ENCODE measurements at regions not wholly inside any gene's neighbourhood (a gene's known extent, or its start where the extent isn't known, plus 50 kb on each side); places are given as distances from the start of the nearest gene placed in this dataset.
A peak's percentile ranks its signal among the peaks of the same experiment; 100 is the strongest.

DNA sequence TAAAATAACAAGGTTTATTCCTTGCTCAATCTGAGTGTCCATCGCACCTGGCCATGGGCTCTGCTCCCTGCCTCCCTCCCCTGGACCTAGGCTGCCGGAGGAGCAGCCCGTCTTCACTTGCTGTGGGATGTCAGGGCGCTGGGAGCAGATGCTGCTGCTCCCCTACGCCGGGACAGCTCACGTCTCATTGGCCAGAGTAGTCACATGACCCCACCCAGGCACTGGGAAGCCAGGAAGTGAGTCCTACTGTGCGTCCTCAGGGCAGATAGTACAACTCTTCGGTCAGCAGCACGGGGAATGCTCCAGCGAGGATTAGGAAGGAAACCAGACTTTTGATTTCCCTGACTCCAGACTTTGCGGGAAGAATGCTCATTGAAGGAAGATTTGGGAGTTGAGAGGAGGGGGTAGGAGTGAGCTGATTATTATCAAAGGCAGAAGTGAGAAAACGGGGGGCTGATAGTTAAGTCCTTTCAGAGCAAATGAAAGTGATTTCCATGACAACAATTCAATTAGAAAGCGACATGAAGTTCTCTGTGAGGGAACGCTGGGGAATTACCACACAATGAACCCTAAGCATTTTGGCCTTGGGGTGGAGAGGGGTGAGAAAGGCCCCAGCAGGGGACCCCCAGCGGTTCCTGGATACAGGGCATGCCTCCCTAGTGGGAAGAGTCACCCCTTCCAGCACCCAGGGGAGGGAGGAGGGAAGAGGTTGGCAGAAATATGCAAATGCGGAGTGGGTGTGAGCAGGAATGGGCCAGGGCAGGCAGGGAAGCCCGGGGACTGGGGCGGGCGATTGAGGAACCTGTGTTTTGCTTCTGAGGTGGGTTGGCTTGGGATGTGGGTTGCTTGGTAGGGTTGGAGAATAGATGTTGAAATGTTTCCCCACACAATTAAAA lies 215.5 kb downstream of the AACS start:
- no peak overlapping the region for H2BK120ac ChIP-seq (ENCODE audit: low read depth, low read length, poor library complexity, severe bottlenecking)
- peak; percentile 97 for DNase-seq
- no peak overlapping the region for H3K56ac ChIP-seq (ENCODE audit: insufficient read length, low read depth, low read length)
- H3K23me2 ChIP-seq (ENCODE audit: insufficient read length, low read depth, low read length, poor library complexity, severe bottlenecking): no peaks in the 10 kb centered on the region
- H2BK15ac ChIP-seq (ENCODE audit: low read depth, low read length): no peak overlapping the region
- H4K5ac ChIP-seq (ENCODE audit: insufficient read length, low read depth, low read length): no peak overlapping the region
- H3K4me3 Mint-ChIP-seq: peak overlapping the region; percentile 67 to 72
- peak overlapping the region; percentile 85 to 98 (median 98) for H3K27ac Mint-ChIP-seq
- peaks cover 4% of the 10 kb centered on the region; the same call in 1 of the 2 replicates for H3K4me1 ChIP-seq (ENCODE audit: insufficient read depth, low read length)
- no peak overlapping the region for H3K9ac ChIP-seq (ENCODE audit: extremely low read depth, insufficient read length, low read length)
- peaks cover 2% of the 10 kb centered on the region for H4K20me1 ChIP-seq (ENCODE audit: control insufficient read depth, insufficient read depth, insufficient read length)
- H3K27me3 Mint-ChIP-seq (ENCODE audit: low read depth): peaks cover 23% of the 10 kb centered on the region
- no peaks in the 10 kb centered on the region for H3K79me2 ChIP-seq (ENCODE audit: insufficient read depth, low read length)
- H3K4me1 Mint-ChIP-seq: peaks cover 18 to 22% of the 10 kb centered on the region in 2 experiments
- TF ChIP-seq, protein P1, sequence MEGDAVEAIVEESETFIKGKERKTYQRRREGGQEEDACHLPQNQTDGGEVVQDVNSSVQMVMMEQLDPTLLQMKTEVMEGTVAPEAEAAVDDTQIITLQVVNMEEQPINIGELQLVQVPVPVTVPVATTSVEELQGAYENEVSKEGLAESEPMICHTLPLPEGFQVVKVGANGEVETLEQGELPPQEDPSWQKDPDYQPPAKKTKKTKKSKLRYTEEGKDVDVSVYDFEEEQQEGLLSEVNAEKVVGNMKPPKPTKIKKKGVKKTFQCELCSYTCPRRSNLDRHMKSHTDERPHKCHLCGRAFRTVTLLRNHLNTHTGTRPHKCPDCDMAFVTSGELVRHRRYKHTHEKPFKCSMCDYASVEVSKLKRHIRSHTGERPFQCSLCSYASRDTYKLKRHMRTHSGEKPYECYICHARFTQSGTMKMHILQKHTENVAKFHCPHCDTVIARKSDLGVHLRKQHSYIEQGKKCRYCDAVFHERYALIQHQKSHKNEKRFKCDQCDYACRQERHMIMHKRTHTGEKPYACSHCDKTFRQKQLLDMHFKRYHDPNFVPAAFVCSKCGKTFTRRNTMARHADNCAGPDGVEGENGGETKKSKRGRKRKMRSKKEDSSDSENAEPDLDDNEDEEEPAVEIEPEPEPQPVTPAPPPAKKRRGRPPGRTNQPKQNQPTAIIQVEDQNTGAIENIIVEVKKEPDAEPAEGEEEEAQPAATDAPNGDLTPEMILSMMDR (conservative IDR thresholded peaks at IDR 0.05): no peak
- no peak overlapping the region for H2BK20ac ChIP-seq (ENCODE audit: low read depth, low read length, poor library complexity, severe bottlenecking)
- WGBS (ENCODE audit: extremely low coverage, insufficient read length, low lambda C conversion rate): no CpG with 5 or more reads among the region's 20 CpGs
- no peaks in the 10 kb centered on the region for H3K9me3 ChIP-seq (ENCODE audit: control insufficient read depth, low read depth, low read length)
- no peak overlapping the region for H2BK5ac ChIP-seq (ENCODE audit: insufficient read length, low read length)
- H4K91ac ChIP-seq (ENCODE audit: insufficient read length, low read depth, low read length): no peak overlapping the region
- H3K79me1 ChIP-seq (ENCODE audit: insufficient read depth, low read depth, low read length, poor library complexity, severe bottlenecking): no peaks in the 10 kb centered on the region
- peak overlapping the region; percentile 64 for H3K18ac ChIP-seq (ENCODE audit: insufficient read length, low read depth, low read length)
- no peak overlapping the region for H3K4ac ChIP-seq (ENCODE audit: low read depth, low read length)
- no peaks in the 10 kb centered on the region for H3K27me3 ChIP-seq (ENCODE audit: insufficient read depth, low read length)
- no peak overlapping the region for H2AK5ac ChIP-seq (ENCODE audit: insufficient read length, low read length)
- no peak overlapping the region for H3K23ac ChIP-seq (ENCODE audit: insufficient read length, low read depth, low read length)
- H3K36me3 Mint-ChIP-seq (ENCODE audit: insufficient read depth in 1 of 3, low read depth in 3 of 3): peaks cover 0 to 23% (median 7%) of the 10 kb centered on the region in 3 experiments; a peak in 3 of 7 replicates
- H3K14ac ChIP-seq (ENCODE audit: insufficient read depth, low read length): no peak overlapping the region
- no peak overlapping the region for H3K27ac ChIP-seq (ENCODE audit: insufficient read length, low read depth, low read length)
- peak overlapping the region; percentile 54 for H3K4me2 ChIP-seq (ENCODE audit: insufficient read depth, insufficient read length, low read length)
- no peak overlapping the region for H3T11ph ChIP-seq (ENCODE audit: low read length)
- no peak overlapping the region for H2AFZ ChIP-seq (ENCODE audit: low read length)
- H4K8ac ChIP-seq (replicated peaks; ENCODE audit: insufficient read length, low read depth, low read length): no peak overlapping the region
- H3K9me3 Mint-ChIP-seq: no peaks in the 10 kb centered on the region
- H2BK12ac ChIP-seq (ENCODE audit: insufficient read length, low read depth, low read length): no peak overlapping the region

Data from H9 (cell line).